K562 (cell line): ENCODE measurements at regions not wholly inside any gene's neighbourhood (a gene's known extent, or its start where the extent isn't known, plus 50 kb on each side); places are given as distances from the start of the nearest gene placed in this dataset.

ENCODE experiments used
- ATAC-seq: fragments of 200-7000 bp; cut with Tn5 transposase; 3 replicates; pipeline ENCODE4 v1.9.1; 2020; ENCODE audit warnings: moderate library complexity
- BruUV-seq: library from RNA; stranded (reverse); fragments of 400-500 nt; replicated peaks from 2 replicates; lab custom pipeline; 2021; lab: Mats Ljungman, UMichigan
- CTCF ChIA-PET: fragments of 300-600 bp; formaldehyde crosslinking; extraction: SDS; loops from one replicate; lab custom pipeline; 2021; ENCODE audit warnings: low intra/inter-chr PET ratio; lab: Yijun Ruan, JAX
- POLR2A ChIA-PET: fragments of 300-600, 350-650 bp; sonication (Branson Sonifier 250); formaldehyde crosslinking; extraction: SDS; loops from one replicate; lab custom pipeline; 2021; ENCODE audit warnings: antibody characterized with exemption, inconsistent platforms; lab: Yijun Ruan, JAX
- DNase-seq, 4 experiments: peaks; one replicate each; pipeline versions ENCODE4 v3.0.0 to v3.0.0-alpha.2; 2011 to 2018; ENCODE audit warnings: low spot score in 3 of 4, mixed read lengths in 3 of 4; ENCODE audit errors: extremely low read depth in 1 of 4
- FAIRE-seq: peaks from 2 replicates; lab custom pipeline; 2011; peaks lifted over from hg19 to GRCh38; lab: Jason Lieb, UNC
- H2AFZ ChIP-seq: 2 replicates; pipeline ENCODE4 v1.6.0; 2011; ENCODE audit warnings: low read depth, low read length, control low read depth, inconsistent platforms
- H3K27ac ChIP-seq: fragments of 200-600 bp; 3 replicates; pipeline ENCODE4 v1.8.0; 2011; ENCODE audit warnings: low read depth, mild to moderate bottlenecking, control low read depth, inconsistent platforms, low read length, moderate library complexity, mixed read lengths; ENCODE audit errors: extremely low read depth
- H3K27me3 ChIP-seq, 2 experiments: fragments of 300-600 bp in 1 of 2; 2 replicates in 1 of 2; 3 replicates in 1 of 2; pipeline versions ENCODE4 v1.6.0 to v1.8.0; 2011; ENCODE audit warnings: inconsistent platforms in 2 of 2, low read length in 2 of 2, mild to moderate bottlenecking in 1 of 2, mixed read lengths in 1 of 2, moderate library complexity in 1 of 2; ENCODE audit not compliant: control insufficient read depth in 2 of 2, insufficient read depth in 2 of 2
- H3K36me3 ChIP-seq: fragments of 300-600 bp; 3 replicates; pipeline ENCODE4 v1.8.0; 2011; ENCODE audit warnings: mild to moderate bottlenecking, low read length, inconsistent platforms; ENCODE audit not compliant: control insufficient read depth, insufficient read depth
- H3K4me1 ChIP-seq, 2 experiments: fragments of 200-600 bp in 1 of 2; replicated peaks in 1 of 2; 2 replicates in 1 of 2; 3 replicates in 1 of 2; pipeline versions ENCODE4 v1.5.1 to v1.8.0; 2011; ENCODE audit warnings: inconsistent platforms in 2 of 2, low read length in 2 of 2, mild to moderate bottlenecking in 1 of 2, mixed read lengths in 1 of 2, moderate library complexity in 1 of 2; ENCODE audit not compliant: control insufficient read depth in 2 of 2, insufficient read depth in 2 of 2
- H3K4me2 ChIP-seq: 2 replicates; pipeline ENCODE4 v1.6.1; 2011; ENCODE audit warnings: low read length, control low read depth, inconsistent platforms, mixed read lengths; ENCODE audit not compliant: insufficient read depth
- H3K4me3 ChIP-seq: fragments of 200-600 bp; sonication (generic), shearing (Covaris generic); 2 replicates; pipeline ENCODE4 v1.5.1; 2016; ENCODE audit warnings: control low read depth, inconsistent platforms
- H3K79me2 ChIP-seq: fragments of 200-600 bp; 3 replicates; pipeline ENCODE4 v1.8.0; 2011; ENCODE audit warnings: low read length, inconsistent platforms; ENCODE audit not compliant: control insufficient read depth, insufficient read depth
- H3K9ac ChIP-seq, 2 experiments: 2 replicates each; pipeline versions ENCODE4 v1.6.0 to v1.6.1; 2011; ENCODE audit warnings: low read depth in 2 of 2, low read length in 2 of 2, control low read depth in 1 of 2, inconsistent platforms in 1 of 2, mild to moderate bottlenecking in 1 of 2, mixed read lengths in 1 of 2; ENCODE audit not compliant: insufficient read depth in 1 of 2
- H3K9me1 ChIP-seq: one replicate; pipeline ENCODE4 v1.6.0; 2011; ENCODE audit warnings: inconsistent platforms, mild to moderate bottlenecking, low read length, moderate library complexity; ENCODE audit not compliant: control insufficient read depth, insufficient read depth
- H3K9me3 ChIP-seq: replicated peaks from 2 replicates; pipeline ENCODE4 v1.5.1; 2011; ENCODE audit warnings: low read depth, low read length, inconsistent platforms; ENCODE audit not compliant: control insufficient read depth, insufficient read depth
- H4K20me1 ChIP-seq: replicated peaks from 2 replicates; pipeline ENCODE4 v1.6.1; 2011; ENCODE audit warnings: low read length, inconsistent platforms, mixed read lengths; ENCODE audit not compliant: control insufficient read depth, insufficient read depth
- ARID4B ChIP-seq: sonication (generic); formaldehyde crosslinking; IDR thresholded peaks from 2 replicates; pipeline ENCODE4 v1.8.0; 2022; ENCODE audit warnings: mild to moderate bottlenecking, missing genetic modification reagents
- CBFA2T3 ChIP-seq: fragments of 450-650 bp; IDR thresholded peaks from 2 replicates; pipeline ENCODE4 v1.6.1; 2017
- CHD2 ChIP-seq: IDR thresholded peaks from 2 replicates; pipeline ENCODE4 v1.6.1; 2011; ENCODE audit warnings: low read depth, low read length
- GABPA ChIP-seq: fragments of 200-800 bp; sonication (Bioruptor generic); conservative IDR thresholded peaks from 2 replicates; pipeline ENCODE4 v1.6.1; 2016; ENCODE audit warnings: low read depth, missing genetic modification characterization, missing compliant biosample characterization
- KAT8 ChIP-seq: fragments of 450-650 bp; IDR thresholded peaks from 2 replicates; pipeline ENCODE4 v1.6.1; 2016; ENCODE audit warnings: low read depth, mild to moderate bottlenecking
- LARP7 ChIP-seq: fragments of 450-650 bp; IDR thresholded peaks from 2 replicates; pipeline ENCODE4 v1.6.1; 2016
- PATZ1 ChIP-seq: fragments of 250-450 bp; sonication (Bioruptor Pico); IDR thresholded peaks from 2 replicates; pipeline ENCODE4 v1.5.0; 2020; ENCODE audit warnings: mild to moderate bottlenecking, borderline replicate concordance
- POLR2AphosphoS5 ChIP-seq: IDR thresholded peaks from 2 replicates; pipeline ENCODE4 v1.6.1; 2011; ENCODE audit warnings: mild to moderate bottlenecking, low read depth, low read length, moderate library complexity; ENCODE audit not compliant: control insufficient read depth, insufficient read depth
- RBM34 ChIP-seq: fragments of 200-400 bp; formaldehyde crosslinking; IDR thresholded peaks from 2 replicates; pipeline ENCODE4 v1.6.1; 2018; ENCODE audit warnings: low read length, borderline replicate concordance; ENCODE audit not compliant: insufficient read depth
- TCFL5 ChIP-seq: fragments of 250-450 bp; sonication (Bioruptor Pico); conservative IDR thresholded peaks from 2 replicates; pipeline ENCODE4 v1.6.1; 2021; ENCODE audit warnings: mild to moderate bottlenecking, moderate library complexity, matching md5 sums
- U2AF1 ChIP-seq: fragments of 200-400 bp; formaldehyde crosslinking; optimal IDR thresholded peaks from 2 replicates; pipeline ENCODE3; 2017; ENCODE audit warnings: mild to moderate bottlenecking, low read depth, low read length, moderate library complexity
- ZKSCAN3 ChIP-seq: fragments of 250-450 bp; sonication (Bioruptor Pico); IDR thresholded peaks from 2 replicates; pipeline ENCODE4 v1.4.0; 2020
- ZNF347 ChIP-seq: fragments of 450-650 bp; formaldehyde crosslinking; IDR thresholded peaks from 2 replicates; pipeline ENCODE4 v1.4.0; 2020; ENCODE audit warnings: low read depth, mild to moderate bottlenecking, moderate library complexity
- WGBS: fragments of 100-300 bp; shearing (Covaris generic); methylation state at CpG from one replicate; pipeline ENCODE4 v1.1.6; 2016; ENCODE audit warnings: low coverage, mixed read lengths; ENCODE audit not compliant: insufficient coverage; ENCODE audit errors: missing lambda C conversion rate; 5-methylcytosine and 5-hydroxymethylcytosine counted together
- in situ Hi-C: fragments of 300-500 bp; cut with MboI; formaldehyde crosslinking; loops from 4 replicates; pipeline ENCODE4 v1.15.0; 2018; ENCODE audit warnings: inconsistent platforms, mixed read lengths
- intact Hi-C: fragments of 100-400 bp; cut with micrococcal nuclease; formaldehyde crosslinking; loops from 2 replicates; pipeline ENCODE4 v1.14.2; 2022

GRCh38 chr13:112202966-112203365 is 136.0 kb downstream of the SOX1 start (continued):
- TF ChIP-seq PATZ1 (CRISPR knock-in tag): no peak

GRCh38 chr13:112203614-112204013 is 136.7 kb downstream of the SOX1 start:
- BruUV-seq: no TSS peak
- DNase-seq: no peak
- Histone ChIP-seq H3K36me3 (no peaks in the 10 kb centered on the region), H3K4me2 (no peak overlapping the region), H4K20me1 (no peaks in the 10 kb centered on the region), H3K4me3 (no peak overlapping the region), H3K9me3 (no peaks in the 10 kb centered on the region), H3K4me1 (no peaks in the 10 kb centered on the region), H3K27ac (no peak overlapping the region), H3K9ac (no peak overlapping the region), H3K9me1 (no peaks in the 10 kb centered on the region), H3K27me3 (peaks cover 0 to 44% of the 10 kb centered on the region in 2 experiments; a peak in 3 of 5 replicates), H2AFZ (no peak overlapping the region), H3K79me2 (no peaks in the 10 kb centered on the region)
- no peak for ATAC-seq
- FAIRE-seq: no peak
- ChIA-PET POLR2A (no interaction called here), CTCF (no interaction called here)
- 11% methylated on average over 2 of the region's 6 CpGs for WGBS
- in situ Hi-C loops: no loop called here
- intact Hi-C loops: no loop called here
- TF ChIP-seq CHD2: no peak
- no peak for TF ChIP-seq RBM34
- no peak for TF ChIP-seq ZNF347 (CRISPR knock-in tag)
- no peak for TF ChIP-seq LARP7
- TF ChIP-seq ARID4B (CRISPR knock-in tag): no peak
- no peak for TF ChIP-seq CBFA2T3
- TF ChIP-seq POLR2AphosphoS5: no peak
- no peak for TF ChIP-seq ZKSCAN3 (CRISPR knock-in tag)
- TF ChIP-seq TCFL5 (CRISPR knock-in tag): no peak
- TF ChIP-seq U2AF1: no peak
- no peak for TF ChIP-seq GABPA (tag)
- TF ChIP-seq KAT8: no peak
